DND-41 (cell line): ENCODE measurements at regions not wholly inside any gene's neighbourhood (a gene's known extent, or its start where the extent isn't known, plus 50 kb on each side); places are given as distances from the start of the nearest gene placed in this dataset.

Experiments
- EZH2 ChIP-seq: IDR thresholded peaks from 3 replicates; pipeline ENCODE4 v1.6.1; 2012; ENCODE audit warnings: borderline replicate concordance, low read depth, mild to moderate bottlenecking, moderate library complexity, low read length, inconsistent platforms; ENCODE audit not compliant: severe bottlenecking
- TF ChIP-seq, protein P1 (sequence below): IDR thresholded peaks from 2 replicates; pipeline ENCODE4 v1.5.1; 2012; ENCODE audit warnings: borderline replicate concordance, low read length, moderate library complexity, mild to moderate bottlenecking; ENCODE audit not compliant: poor library complexity, severe bottlenecking; ENCODE audit errors: extremely low read depth

DNA sequence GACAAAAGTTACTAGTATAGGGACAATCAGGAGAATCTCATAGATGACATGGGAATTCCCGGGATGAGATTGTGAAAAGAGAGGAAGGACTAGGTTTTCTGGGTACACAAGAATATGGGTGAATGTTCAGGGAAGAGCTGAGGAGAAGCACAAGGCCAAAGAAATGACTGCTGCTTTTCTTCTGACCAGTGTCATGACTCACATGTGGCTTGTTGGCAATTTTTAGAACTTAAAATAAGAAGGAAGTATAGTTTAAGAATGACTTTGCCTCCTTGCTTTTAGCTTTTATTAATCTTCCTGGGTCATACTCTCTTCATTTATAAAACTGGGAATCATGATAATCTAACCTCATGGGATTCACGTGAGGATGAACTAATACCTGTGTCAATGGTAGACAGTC lies 652.4 kb upstream of the MEF2C start:
- TF ChIP-seq, protein P1, sequence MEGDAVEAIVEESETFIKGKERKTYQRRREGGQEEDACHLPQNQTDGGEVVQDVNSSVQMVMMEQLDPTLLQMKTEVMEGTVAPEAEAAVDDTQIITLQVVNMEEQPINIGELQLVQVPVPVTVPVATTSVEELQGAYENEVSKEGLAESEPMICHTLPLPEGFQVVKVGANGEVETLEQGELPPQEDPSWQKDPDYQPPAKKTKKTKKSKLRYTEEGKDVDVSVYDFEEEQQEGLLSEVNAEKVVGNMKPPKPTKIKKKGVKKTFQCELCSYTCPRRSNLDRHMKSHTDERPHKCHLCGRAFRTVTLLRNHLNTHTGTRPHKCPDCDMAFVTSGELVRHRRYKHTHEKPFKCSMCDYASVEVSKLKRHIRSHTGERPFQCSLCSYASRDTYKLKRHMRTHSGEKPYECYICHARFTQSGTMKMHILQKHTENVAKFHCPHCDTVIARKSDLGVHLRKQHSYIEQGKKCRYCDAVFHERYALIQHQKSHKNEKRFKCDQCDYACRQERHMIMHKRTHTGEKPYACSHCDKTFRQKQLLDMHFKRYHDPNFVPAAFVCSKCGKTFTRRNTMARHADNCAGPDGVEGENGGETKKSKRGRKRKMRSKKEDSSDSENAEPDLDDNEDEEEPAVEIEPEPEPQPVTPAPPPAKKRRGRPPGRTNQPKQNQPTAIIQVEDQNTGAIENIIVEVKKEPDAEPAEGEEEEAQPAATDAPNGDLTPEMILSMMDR = no peak
- TF ChIP-seq EZH2 = no peak
